GM21576 (cell line): ENCODE measurements at regions not wholly inside any gene's neighbourhood (a gene's known extent, or its start where the extent isn't known, plus 50 kb on each side); places are given as distances from the start of the nearest gene placed in this dataset.
"Not testable (repeated sequence)": the region's sequence is repeated elsewhere in the genome, so short reads cannot be mapped to it uniquely, and the experiment has no call there.

Experiments
- ATAC-seq: cut with Tn5 transposase; IDR thresholded peaks from one replicate; pipeline ENCODE4 v1.9.1; 2021; ENCODE audit warnings: mild to moderate bottlenecking, moderate library complexity; ENCODE audit not compliant: unreplicated experiment

- no peak for ATAC-seq
Observed at GRCh38 chr2:61774351-61774750, 79.5 kb downstream of the FAM161A start.

- no peak for ATAC-seq
Observed at GRCh38 chr2:61771904-61772845, 81.7 kb downstream of the FAM161A start.

- ATAC-seq = no peak
Observed at GRCh38 chr2:61770746-61771145, 83.1 kb downstream of the FAM161A start.

GRCh38 chr2:61770298-61770697 is 83.6 kb downstream of the FAM161A start:
- ATAC-seq = no peak

GRCh38 chr2:61769093-61769675 is 84.7 kb downstream of the FAM161A start:
- no peak for ATAC-seq

GRCh38 chr2:61764035-61764800 is 89.6 kb downstream of the FAM161A start:
- ATAC-seq = peak; percentile 96

GRCh38 chr2:61763605-61764034 is 90.2 kb downstream of the FAM161A start:
- ATAC-seq = peak; percentile 22

GRCh38 chr2:61762292-61762691 is 91.6 kb downstream of the FAM161A start:
- ATAC-seq = no peak

- ATAC-seq = no peak
Observed at GRCh38 chr2:61759718-61760117, 94.1 kb downstream of the FAM161A start.

GRCh38 chr2:61759005-61759404 is 94.9 kb downstream of the FAM161A start:
- ATAC-seq = no peak

- no peak for ATAC-seq
Observed at GRCh38 chr2:61758159-61758558, 95.7 kb downstream of the FAM161A start.

GRCh38 chr2:61753512-61753911 is 100.3 kb downstream of the FAM161A start:
- ATAC-seq = no peak

GRCh38 chr2:61750624-61751023 is 103.2 kb downstream of the FAM161A start:
- no peak for ATAC-seq

GRCh38 chr2:61742955-61743354 is 110.9 kb downstream of the FAM161A start:
- ATAC-seq = no peak

GRCh38 chr2:61737841-61738240 is 116.0 kb downstream of the FAM161A start:
- ATAC-seq = no peak

GRCh38 chr2:61736953-61737352 is 116.9 kb downstream of the FAM161A start:
- ATAC-seq = no peak

GRCh38 chr2:61733563-61733962 is 120.3 kb downstream of the FAM161A start:
- ATAC-seq = no peak

- ATAC-seq = no peak
Observed at GRCh38 chr2:61732787-61733186, 121.1 kb downstream of the FAM161A start.

- no peak for ATAC-seq
Observed at GRCh38 chr2:61727746-61728145, 126.1 kb downstream of the FAM161A start.

GRCh38 chr2:61726456-61727209 is 127.2 kb downstream of the FAM161A start:
- no peak for ATAC-seq

GRCh38 chr2:61723364-61723763 is 130.5 kb downstream of the FAM161A start:
- not testable (repeated sequence) for ATAC-seq
